ENCODE measurements at regions not wholly inside any gene's neighbourhood (a gene's known extent, or its start where the extent isn't known, plus 50 kb on each side); places are given as distances from the start of the nearest gene placed in this dataset.
"Not testable (repeated sequence)": the region's sequence is repeated elsewhere in the genome, so short reads cannot be mapped to it uniquely, and the experiment has no call there.

DNA sequence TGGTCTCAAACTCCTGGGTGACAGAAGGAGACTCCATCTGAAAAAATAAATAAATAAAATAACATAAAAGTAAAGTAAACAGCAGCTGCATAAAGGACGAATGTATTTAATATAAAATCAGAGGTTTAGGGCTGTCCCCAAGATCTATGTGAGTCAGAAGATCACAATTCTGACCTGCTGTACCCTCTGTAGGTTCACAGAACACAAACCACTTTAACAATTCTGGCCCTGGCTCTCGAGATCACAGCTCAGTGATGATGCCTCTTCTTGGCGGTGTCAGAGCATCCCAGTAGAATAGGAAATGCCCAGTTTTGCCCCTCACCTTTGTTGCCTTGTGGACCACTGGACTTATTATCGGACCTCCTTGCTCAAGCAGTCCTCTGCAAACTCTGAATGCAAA lies 380.9 kb downstream of the TLE1 start:
- no peak for FAIRE-seq
- Histone ChIP-seq H3K36me3 (replicated peaks in 1 of 2; ENCODE audit: control insufficient read depth in 1 of 2, insufficient read depth in 2 of 2, low read length in 2 of 2) (no peaks in the 10 kb centered on the region), H3K9me3 (ENCODE audit: low read length) (no peaks in the 10 kb centered on the region), H4K20me1 (ENCODE audit: insufficient read depth, low read length) (no peaks in the 10 kb centered on the region), H2AFZ (ENCODE audit: low read length) (no peak overlapping the region), H3K9ac (ENCODE audit: insufficient read depth, low read depth, low read length) (no peak overlapping the region), H3K27ac (ENCODE audit: extremely low read length, insufficient read depth, low read length) (no peak overlapping the region), H3K4me2 (ENCODE audit: low read depth, low read length) (no peak overlapping the region), H3K27me3 (ENCODE audit: control insufficient read depth in 1 of 2, insufficient read depth in 2 of 2, low read length in 2 of 2) (no peaks in the 10 kb centered on the region), H3K4me1 (ENCODE audit: insufficient read depth, low read length) (peaks cover 14% of the 10 kb centered on the region), H3K79me2 (ENCODE audit: insufficient read depth, low read length) (no peaks in the 10 kb centered on the region), H3K4me3 (replicated peaks in 1 of 3; ENCODE audit: insufficient read depth in 1 of 3, low read depth in 2 of 3, low read length in 3 of 3) (no peak overlapping the region)
- no peak for DNase-seq (ENCODE audit: low spot score)
- ChIA-PET CTCF (ENCODE audit: low intra/inter-chr PET ratio, low total read pairs) (no interaction called here), POLR2A (no interaction called here)
- 0% methylated on average over 4 of the region's 4 CpGs for WGBS (ENCODE audit: low lambda C conversion rate)
- intact Hi-C loops (cut with micrococcal nuclease; ENCODE audit: unreplicated experiment), result loop anchor here (10.0 kb wide), 1 partner anchor 134 kb away; no protein-coding TSS in a partner anchor
- in situ Hi-C loops (cut with HindIII; ENCODE audit: extremely low pct_ligation_motif_present, low pct_unique_long_range_greater_than_20kb), result no loop called here
- ATAC-seq, result no peak
- TF ChIP-seq SP2 (CRISPR knock-in tag; IDR thresholded peaks at IDR 0.05), result no peak
- TF ChIP-seq RBAK (CRISPR knock-in tag; IDR thresholded peaks at IDR 0.05), result no peak
- no peak for TF ChIP-seq ZNF558 (CRISPR knock-in tag; IDR thresholded peaks at IDR 0.05; ENCODE audit: borderline replicate concordance)
- no peak for TF ChIP-seq GPBP1L1 (CRISPR knock-in tag; IDR thresholded peaks at IDR 0.05)
- TF ChIP-seq SMARCC2 (IDR thresholded peaks at IDR 0.05), result no peak
- no peak for TF ChIP-seq FOXO1 (CRISPR knock-in tag; IDR thresholded peaks at IDR 0.05)
- no peak for TF ChIP-seq RBM22 (optimal IDR thresholded peaks at IDR 0.05; ENCODE audit: low read length)
- no peak for TF ChIP-seq TERF1 (CRISPR knock-in tag; IDR thresholded peaks at IDR 0.05)
- TF ChIP-seq HIVEP1 (CRISPR knock-in tag; IDR thresholded peaks at IDR 0.05), result no peak
- no peak for TF ChIP-seq ZMYM3 (CRISPR knock-in tag; IDR thresholded peaks at IDR 0.05)
- no peak for TF ChIP-seq ZNF660 (CRISPR knock-in tag; IDR thresholded peaks at IDR 0.05; ENCODE audit: borderline replicate concordance, low read depth)
- BruUV-seq (replicated peaks), result no TSS peak

DNA sequence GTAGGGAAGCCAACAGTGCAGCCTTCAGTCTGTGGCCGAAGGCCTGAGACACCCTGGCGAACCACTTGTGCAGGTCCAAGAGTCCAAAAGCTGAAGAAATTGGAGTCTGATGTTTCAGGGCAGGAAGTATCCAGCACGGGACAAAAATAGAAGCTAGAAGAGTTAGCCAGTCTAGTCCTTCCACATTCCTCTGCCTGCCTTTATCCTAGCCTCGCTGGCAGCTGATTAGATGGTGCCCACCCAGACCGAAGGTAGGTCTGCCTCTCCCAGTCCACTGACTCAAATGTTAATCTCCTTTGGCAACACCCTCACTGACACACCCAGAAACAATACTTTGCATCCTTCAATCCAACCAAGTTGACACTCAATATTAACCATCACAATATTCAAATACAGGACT lies 381.6 kb downstream of the TLE1 start:
- CTCF ChIA-PET (ENCODE audit: low intra/inter-chr PET ratio, low total read pairs); H4K20me1 ChIP-seq (ENCODE audit: insufficient read depth, low read length); H3K9me3 ChIP-seq (ENCODE audit: low read length); POLR2A ChIA-PET; H3K4me2 ChIP-seq (ENCODE audit: low read depth, low read length); in situ Hi-C loops (cut with HindIII; ENCODE audit: extremely low pct_ligation_motif_present, low pct_unique_long_range_greater_than_20kb); H3K4me3 ChIP-seq (replicated peaks in 1 of 3; ENCODE audit: insufficient read depth in 1 of 3, low read depth in 2 of 3, low read length in 3 of 3); H3K27ac ChIP-seq (ENCODE audit: extremely low read length, insufficient read depth, low read length); H2AFZ ChIP-seq (ENCODE audit: low read length); H3K36me3 ChIP-seq (replicated peaks in 1 of 2; ENCODE audit: control insufficient read depth in 1 of 2, insufficient read depth in 2 of 2, low read length in 2 of 2); BruUV-seq (replicated peaks); H3K27me3 ChIP-seq (ENCODE audit: control insufficient read depth in 1 of 2, insufficient read depth in 2 of 2, low read length in 2 of 2); FAIRE-seq; H3K79me2 ChIP-seq (ENCODE audit: insufficient read depth, low read length); H3K9ac ChIP-seq (ENCODE audit: insufficient read depth, low read depth, low read length); DNase-seq (ENCODE audit: low spot score); ATAC-seq: not testable (repeated sequence)
- intact Hi-C loops (cut with micrococcal nuclease; ENCODE audit: unreplicated experiment), result loop anchor here (10.0 kb wide), 1 partner anchor 133 kb away; no protein-coding TSS in a partner anchor
- WGBS (ENCODE audit: low lambda C conversion rate), result 50% methylated on average over 5 of the region's 5 CpGs
- peaks cover 14% of the 10 kb centered on the region for H3K4me1 ChIP-seq (ENCODE audit: insufficient read depth, low read length)
